PC-9 (cell line): ENCODE measurements at regions not wholly inside any gene's neighbourhood (a gene's known extent, or its start where the extent isn't known, plus 50 kb on each side); places are given as distances from the start of the nearest gene placed in this dataset.

ENCODE experiments used
- BruUV-seq: library from RNA; stranded (reverse); fragments of 400-500 nt; replicated peaks from 2 replicates; lab custom pipeline; 2021; lab: Mats Ljungman, UMichigan
- CTCF ChIA-PET: fragments of 300-600 bp; sonication (Branson Sonifier 250); formaldehyde crosslinking; loops from one replicate; lab custom pipeline; 2022; ENCODE audit warnings: antibody characterized with exemption; lab: Charles Lee
- POLR2A ChIA-PET: fragments of 300-600 bp; sonication (Branson Sonifier 250); formaldehyde crosslinking; loops from one replicate; lab custom pipeline; 2022; ENCODE audit warnings: antibody characterized with exemption; ENCODE audit not compliant: unreplicated experiment; lab: Charles Lee
- DNase-seq, 2 experiments: peaks; one replicate each; pipeline versions ENCODE4 v3.0.0 to v3.0.0-alpha.2; 2015 to 2022; ENCODE audit warnings: mixed read lengths in 1 of 2
- H2AFZ ChIP-seq: fragments of 200-600 bp; sonication (generic); 2 replicates; pipeline ENCODE4 v1.8.1; 2017; ENCODE audit warnings: antibody characterized with exemption
- H3F3A ChIP-seq: fragments of 200-600 bp; sonication (generic); 2 replicates; pipeline ENCODE4 v1.8.1; 2017; ENCODE audit warnings: antibody characterized with exemption, mild to moderate bottlenecking, low read depth; ENCODE audit not compliant: insufficient read depth
- H3K27ac ChIP-seq: fragments of 200-600 bp; sonication (generic); 2 replicates; pipeline ENCODE4 v1.6.1; 2016; ENCODE audit warnings: mixed run types
- H3K27me3 ChIP-seq: fragments of 200-600 bp; sonication (generic); 2 replicates; pipeline ENCODE4 v1.6.1; 2016; ENCODE audit warnings: low read depth, mixed run types; ENCODE audit not compliant: insufficient read depth
- H3K36me3 ChIP-seq: fragments of 200-600 bp; sonication (generic); 2 replicates; pipeline ENCODE4 v1.6.1; 2016; ENCODE audit warnings: low read depth, mixed run types
- H3K4me1 ChIP-seq: fragments of 200-600 bp; sonication (generic); replicated peaks from 2 replicates; pipeline ENCODE4 v1.6.1; 2016; ENCODE audit warnings: mixed run types; ENCODE audit not compliant: insufficient read depth
- H3K4me2 ChIP-seq: fragments of 200-600 bp; sonication (generic); 2 replicates; pipeline ENCODE4 v1.6.1; 2017; ENCODE audit warnings: mixed run types
- H3K4me3 ChIP-seq: fragments of 200-600 bp; sonication (generic); 2 replicates; pipeline ENCODE4 v1.6.1; 2016; ENCODE audit warnings: mixed run types
- H3K79me2 ChIP-seq: fragments of 200-600 bp; sonication (generic); 2 replicates; pipeline ENCODE4 v1.6.1; 2017; ENCODE audit warnings: low read depth, mixed run types
- H3K9me2 ChIP-seq: fragments of 200-600 bp; sonication (generic); 2 replicates; pipeline ENCODE4 v1.8.1; 2017; ENCODE audit warnings: mild to moderate bottlenecking; ENCODE audit not compliant: insufficient read depth
- H3K9me3 ChIP-seq: fragments of 200-600 bp; sonication (generic); 2 replicates; pipeline ENCODE4 v1.8.1; 2016; ENCODE audit warnings: low read depth; ENCODE audit not compliant: insufficient read depth
- H4K20me1 ChIP-seq: fragments of 200-600 bp; sonication (generic); 2 replicates; pipeline ENCODE4 v1.8.1; 2017; ENCODE audit not compliant: insufficient read depth
- EZH2 ChIP-seq: fragments of 200-600 bp; sonication (generic); IDR thresholded peaks from 2 replicates; pipeline ENCODE4 v1.8.0; 2017; ENCODE audit warnings: antibody characterized with exemption, low read depth
- intact Hi-C: fragments of 100-400 bp; cut with micrococcal nuclease; formaldehyde crosslinking; loops from one replicate; pipeline ENCODE4 v1.10.0; 2022; ENCODE audit not compliant: unreplicated experiment
- TF ChIP-seq, protein P1 (sequence below): fragments of 200-600 bp; sonication (generic); conservative IDR thresholded peaks from 2 replicates; pipeline ENCODE4 v1.6.1; 2017; ENCODE audit warnings: mixed run types, antibody characterized with exemption, mild to moderate bottlenecking, moderate library complexity

DNA sequence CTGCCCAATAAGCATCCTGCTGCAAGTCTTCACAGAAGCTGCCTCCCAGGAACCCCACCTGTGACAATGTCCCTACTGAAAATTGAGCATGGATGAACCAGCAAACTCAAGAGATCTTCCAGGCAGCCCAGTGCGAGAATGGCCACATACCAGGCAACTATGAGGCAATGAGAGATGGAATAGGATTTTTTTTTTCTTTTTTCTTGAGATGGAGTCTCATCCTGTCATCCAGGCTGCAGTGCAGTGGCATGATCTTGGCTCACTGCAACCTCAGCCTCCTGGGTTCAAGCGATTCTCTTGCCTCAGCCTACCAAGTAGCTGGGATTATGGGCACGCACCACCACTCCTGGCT, 60.9 kb upstream of the ARL8B start:
- H3F3A ChIP-seq: no peaks in the 10 kb centered on the region
- CTCF ChIA-PET: no interaction called here
- POLR2A ChIA-PET: no interaction called here
- H3K79me2 ChIP-seq: no peaks in the 10 kb centered on the region
- no peaks in the 10 kb centered on the region; the same call in 1 of the 2 replicates for H3K4me1 ChIP-seq
- no peak overlapping the region for H3K4me2 ChIP-seq
- H3K27me3 ChIP-seq: no peaks in the 10 kb centered on the region
- no peak overlapping the region for H3K4me3 ChIP-seq
- intact Hi-C loops: no loop called here
- DNase-seq: no peak
- no peaks in the 10 kb centered on the region for H3K9me3 ChIP-seq
- no peak overlapping the region for H3K27ac ChIP-seq
- no peak for TF ChIP-seq EZH2
- TF ChIP-seq, protein P1, sequence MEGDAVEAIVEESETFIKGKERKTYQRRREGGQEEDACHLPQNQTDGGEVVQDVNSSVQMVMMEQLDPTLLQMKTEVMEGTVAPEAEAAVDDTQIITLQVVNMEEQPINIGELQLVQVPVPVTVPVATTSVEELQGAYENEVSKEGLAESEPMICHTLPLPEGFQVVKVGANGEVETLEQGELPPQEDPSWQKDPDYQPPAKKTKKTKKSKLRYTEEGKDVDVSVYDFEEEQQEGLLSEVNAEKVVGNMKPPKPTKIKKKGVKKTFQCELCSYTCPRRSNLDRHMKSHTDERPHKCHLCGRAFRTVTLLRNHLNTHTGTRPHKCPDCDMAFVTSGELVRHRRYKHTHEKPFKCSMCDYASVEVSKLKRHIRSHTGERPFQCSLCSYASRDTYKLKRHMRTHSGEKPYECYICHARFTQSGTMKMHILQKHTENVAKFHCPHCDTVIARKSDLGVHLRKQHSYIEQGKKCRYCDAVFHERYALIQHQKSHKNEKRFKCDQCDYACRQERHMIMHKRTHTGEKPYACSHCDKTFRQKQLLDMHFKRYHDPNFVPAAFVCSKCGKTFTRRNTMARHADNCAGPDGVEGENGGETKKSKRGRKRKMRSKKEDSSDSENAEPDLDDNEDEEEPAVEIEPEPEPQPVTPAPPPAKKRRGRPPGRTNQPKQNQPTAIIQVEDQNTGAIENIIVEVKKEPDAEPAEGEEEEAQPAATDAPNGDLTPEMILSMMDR: no peak
- no peaks in the 10 kb centered on the region for H3K9me2 ChIP-seq
- no TSS peak for BruUV-seq
- no peak overlapping the region for H2AFZ ChIP-seq
- no peaks in the 10 kb centered on the region for H3K36me3 ChIP-seq
- no peaks in the 10 kb centered on the region for H4K20me1 ChIP-seq

DNA sequence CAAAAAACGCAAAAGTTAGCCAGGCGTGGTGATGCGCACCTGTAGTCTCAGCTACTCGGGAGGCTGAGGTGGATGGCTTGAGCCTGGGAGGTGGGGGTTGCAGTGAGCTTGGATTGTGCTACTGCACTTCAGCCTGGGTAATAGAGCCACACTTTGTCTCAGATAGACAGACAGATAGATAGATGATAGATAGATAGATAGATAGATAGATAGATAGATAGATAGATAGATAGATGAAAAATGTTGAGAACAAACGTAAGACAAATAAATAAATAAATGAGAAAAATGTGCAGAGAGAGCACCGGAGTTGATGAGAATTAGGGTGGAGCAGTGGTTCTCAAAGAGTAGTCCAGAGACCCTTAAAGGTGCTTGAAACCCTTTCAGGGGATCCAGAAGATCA, 58.4 kb upstream of the ARL8B start:
- Histone ChIP-seq H3F3A (no peaks in the 10 kb centered on the region), H3K27ac (no peak overlapping the region), H3K79me2 (no peaks in the 10 kb centered on the region), H3K9me2 (no peaks in the 10 kb centered on the region), H3K4me3 (no peak overlapping the region), H3K4me1 (no peaks in the 10 kb centered on the region), H4K20me1 (no peaks in the 10 kb centered on the region), H3K9me3 (no peaks in the 10 kb centered on the region), H3K27me3 (no peaks in the 10 kb centered on the region), H3K4me2 (no peak overlapping the region), H3K36me3 (no peaks in the 10 kb centered on the region), H2AFZ (no peak overlapping the region)
- no peak for DNase-seq
- no TSS peak for BruUV-seq
- TF ChIP-seq EZH2: no peak
- TF ChIP-seq, protein P1: no peak
- ChIA-PET CTCF (no interaction called here), POLR2A (interaction anchor here (0.7 kb wide), 1 partner anchor 502 kb away, joined by 4 read pairs; no protein-coding TSS in a partner anchor)
- intact Hi-C loops: no loop called here

DNA sequence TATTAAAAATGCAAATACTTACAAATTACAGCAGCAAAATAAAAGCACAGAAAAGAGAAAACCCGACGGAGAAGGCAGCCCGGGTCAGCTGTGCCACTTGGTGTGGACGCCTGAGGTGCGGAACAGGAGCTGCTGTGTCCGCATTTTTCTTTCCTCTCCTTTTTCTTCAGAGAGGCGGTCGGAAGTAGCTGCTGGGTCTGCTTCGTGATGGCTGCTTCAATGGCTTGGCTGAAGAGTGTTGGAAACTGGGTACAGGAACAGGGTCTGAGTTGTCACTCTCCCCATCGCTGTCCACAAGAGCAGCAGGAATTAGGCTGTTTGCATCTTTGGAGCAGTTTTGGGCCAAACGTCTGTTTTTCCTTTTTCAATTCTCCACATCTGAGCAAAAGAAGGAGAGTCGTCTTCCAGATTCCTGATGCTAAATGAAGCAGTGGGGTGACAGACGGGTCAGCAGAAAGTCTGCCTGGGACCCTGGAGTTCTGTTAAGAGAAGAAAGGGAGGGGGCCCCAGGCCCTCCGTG, 53.5 kb upstream of the ARL8B start:
- Histone ChIP-seq H3F3A (no peaks in the 10 kb centered on the region), H3K9me3 (no peaks in the 10 kb centered on the region), H2AFZ (no peak overlapping the region), H3K4me3 (no peak overlapping the region), H4K20me1 (no peaks in the 10 kb centered on the region), H3K4me1 (no peaks in the 10 kb centered on the region), H3K36me3 (no peaks in the 10 kb centered on the region), H3K27ac (no peak overlapping the region), H3K79me2 (no peaks in the 10 kb centered on the region), H3K4me2 (no peak overlapping the region), H3K9me2 (no peaks in the 10 kb centered on the region), H3K27me3 (no peaks in the 10 kb centered on the region)
- DNase-seq: no peak
- ChIA-PET POLR2A (no interaction called here), CTCF (no interaction called here)
- TF ChIP-seq, protein P1: no peak
- TF ChIP-seq EZH2: no peak
- intact Hi-C loops: no loop called here
- BruUV-seq: no TSS peak
